ENCODE measurements at regions not wholly inside any gene's neighbourhood (a gene's known extent, or its start where the extent isn't known, plus 50 kb on each side); places are given as distances from the start of the nearest gene placed in this dataset.

GRCh38 chr1:234755449-234755863, 145.5 kb upstream of the IRF2BP2 start (continued):
- peak; percentile 68; the same call in 1 of the 2 replicates for TF ChIP-seq ZNF511 (CRISPR knock-in tag; IDR thresholded peaks at IDR 0.05)
- TF ChIP-seq ZNF324 (CRISPR knock-in tag; IDR thresholded peaks at IDR 0.05), result no peak
- no peak for TF ChIP-seq COPS2 (conservative IDR thresholded peaks at IDR 0.05)
- TF ChIP-seq CREB3L1 (IDR thresholded peaks at IDR 0.05; ENCODE audit: borderline replicate concordance, low read depth), result peak; percentile 57; the same call in 1 of the 2 replicates
- TF ChIP-seq ZNF165 (CRISPR knock-in tag; IDR thresholded peaks at IDR 0.05; ENCODE audit: borderline replicate concordance), result no peak
- TF ChIP-seq FUS (optimal IDR thresholded peaks at IDR 0.05; ENCODE audit: low read depth, low read length), result no peak
- TF ChIP-seq NBN (IDR thresholded peaks at IDR 0.05; ENCODE audit: low read depth), result peak; percentile 58; the same call in 1 of the 2 replicates
- no peak for TF ChIP-seq RBM34 (IDR thresholded peaks at IDR 0.05; ENCODE audit: borderline replicate concordance, insufficient read depth, low read length)
- no peak for TF ChIP-seq CCAR2 (IDR thresholded peaks at IDR 0.05; ENCODE audit: low read depth, low read length)
- TF ChIP-seq SRSF7 (optimal IDR thresholded peaks at IDR 0.05; ENCODE audit: low read depth, low read length), result no peak
- TF ChIP-seq KDM5B (IDR thresholded peaks at IDR 0.05; ENCODE audit: insufficient replicate concordance, low read depth, low read length), result no peak
- TF ChIP-seq DDX20 (tag; IDR thresholded peaks at IDR 0.05; ENCODE audit: low read depth), result no peak
- no peak for TF ChIP-seq MEF2A (IDR thresholded peaks at IDR 0.05; ENCODE audit: control insufficient read depth, low read depth, low read length)
- TF ChIP-seq FOXK1 (CRISPR knock-in tag; IDR thresholded peaks at IDR 0.05; ENCODE audit: borderline replicate concordance), result no peak
- no peak for TF ChIP-seq HDAC6 (IDR thresholded peaks at IDR 0.05; ENCODE audit: low read depth, low read length)
- TF ChIP-seq ARID4B (CRISPR knock-in tag; IDR thresholded peaks at IDR 0.05), result no peak
- TF ChIP-seq RBBP5 (IDR thresholded peaks at IDR 0.05; ENCODE audit: borderline replicate concordance, insufficient read depth, low read length, poor library complexity, severe bottlenecking), result no peak
- no peak for TF ChIP-seq ZNF77 (CRISPR knock-in tag; IDR thresholded peaks at IDR 0.05)
- TF ChIP-seq ATF6 (CRISPR knock-in tag; IDR thresholded peaks at IDR 0.05), result 0 out of 2 replicates have a peak, but pooled peaks have one; percentile 52
- TF ChIP-seq TFAM (CRISPR knock-in tag; conservative IDR thresholded peaks at IDR 0.05), result no peak

All from K562 (cell line).